Activated B cell treated with CpG ODN at 0.5 μM for 24 hours (primary cell): ENCODE measurements at regions not wholly inside any gene's neighbourhood (a gene's known extent, or its start where the extent isn't known, plus 50 kb on each side); places are given as distances from the start of the nearest gene placed in this dataset.

ENCODE experiments used
- ATAC-seq: fragments of 200-7000 bp; cut with Tn5 transposase; one replicate; pipeline ENCODE4 v1.10.0; 2021; ENCODE audit warnings: low read depth, mild to moderate bottlenecking, moderate library complexity
- CTCF ChIA-PET: fragments of 350-600 bp; sonication (Branson Sonifier 250); formaldehyde crosslinking; loops from one replicate; lab custom pipeline; 2021; ENCODE audit warnings: antibody characterized with exemption; lab: Charles Lee
- POLR2A ChIA-PET: fragments of 350-600 bp; sonication (Branson Sonifier 250); formaldehyde crosslinking; loops from one replicate; lab custom pipeline; 2021; ENCODE audit warnings: antibody characterized with exemption; lab: Charles Lee
- DNase-seq: peaks from one replicate; pipeline ENCODE4 v3.0.0; 2022
- H3K27ac Mint-ChIP-seq: one replicate; pipeline ENCODE4 v1.8.0; 2020; ENCODE audit warnings: mixed read lengths
- H3K27me3 Mint-ChIP-seq: one replicate; pipeline ENCODE4 v1.8.0; 2021; ENCODE audit warnings: mixed read lengths
- H3K36me3 Mint-ChIP-seq: one replicate; pipeline ENCODE4 v1.8.0; 2021; ENCODE audit warnings: low read depth, mixed read lengths
- H3K4me1 Mint-ChIP-seq: one replicate; pipeline ENCODE4 v1.8.0; 2021; ENCODE audit warnings: mixed read lengths
- H3K4me3 Mint-ChIP-seq: one replicate; pipeline ENCODE4 v1.8.0; 2020; ENCODE audit warnings: mild to moderate bottlenecking, mixed read lengths
- H3K9me3 Mint-ChIP-seq: one replicate; pipeline ENCODE4 v1.8.0; 2020; ENCODE audit warnings: mixed read lengths
- intact Hi-C: fragments of 100-400 bp; cut with micrococcal nuclease; formaldehyde crosslinking; loops from one replicate; pipeline ENCODE4 v1.15.1; 2024
- TF ChIP-seq, protein P1 (sequence below): fragments of 200-600 bp; IDR thresholded peaks from one replicate; pipeline ENCODE4 v1.8.0; 2022; ENCODE audit warnings: antibody characterized with exemption, mild to moderate bottlenecking

- Mint-ChIP-seq H3K36me3 (no peaks in the 10 kb centered on the region), H3K27me3 (no peaks in the 10 kb centered on the region), H3K4me3 (no peak overlapping the region), H3K4me1 (no peaks in the 10 kb centered on the region), H3K27ac (no peak overlapping the region), H3K9me3 (no peaks in the 10 kb centered on the region)
- ChIA-PET POLR2A (no interaction called here), CTCF (interaction anchor here (1.1 kb wide), 1 partner anchor 637 kb away, joined by 3 read pairs; no protein-coding TSS in a partner anchor)
- intact Hi-C loops = no loop called here
- TF ChIP-seq, protein P1, sequence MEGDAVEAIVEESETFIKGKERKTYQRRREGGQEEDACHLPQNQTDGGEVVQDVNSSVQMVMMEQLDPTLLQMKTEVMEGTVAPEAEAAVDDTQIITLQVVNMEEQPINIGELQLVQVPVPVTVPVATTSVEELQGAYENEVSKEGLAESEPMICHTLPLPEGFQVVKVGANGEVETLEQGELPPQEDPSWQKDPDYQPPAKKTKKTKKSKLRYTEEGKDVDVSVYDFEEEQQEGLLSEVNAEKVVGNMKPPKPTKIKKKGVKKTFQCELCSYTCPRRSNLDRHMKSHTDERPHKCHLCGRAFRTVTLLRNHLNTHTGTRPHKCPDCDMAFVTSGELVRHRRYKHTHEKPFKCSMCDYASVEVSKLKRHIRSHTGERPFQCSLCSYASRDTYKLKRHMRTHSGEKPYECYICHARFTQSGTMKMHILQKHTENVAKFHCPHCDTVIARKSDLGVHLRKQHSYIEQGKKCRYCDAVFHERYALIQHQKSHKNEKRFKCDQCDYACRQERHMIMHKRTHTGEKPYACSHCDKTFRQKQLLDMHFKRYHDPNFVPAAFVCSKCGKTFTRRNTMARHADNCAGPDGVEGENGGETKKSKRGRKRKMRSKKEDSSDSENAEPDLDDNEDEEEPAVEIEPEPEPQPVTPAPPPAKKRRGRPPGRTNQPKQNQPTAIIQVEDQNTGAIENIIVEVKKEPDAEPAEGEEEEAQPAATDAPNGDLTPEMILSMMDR = no peak
- ATAC-seq = no peak
- no peak for DNase-seq
These were observed 144.8 kb upstream of the NAV3 start for GRCh38 chr12:77685901-77686300.

DNA sequence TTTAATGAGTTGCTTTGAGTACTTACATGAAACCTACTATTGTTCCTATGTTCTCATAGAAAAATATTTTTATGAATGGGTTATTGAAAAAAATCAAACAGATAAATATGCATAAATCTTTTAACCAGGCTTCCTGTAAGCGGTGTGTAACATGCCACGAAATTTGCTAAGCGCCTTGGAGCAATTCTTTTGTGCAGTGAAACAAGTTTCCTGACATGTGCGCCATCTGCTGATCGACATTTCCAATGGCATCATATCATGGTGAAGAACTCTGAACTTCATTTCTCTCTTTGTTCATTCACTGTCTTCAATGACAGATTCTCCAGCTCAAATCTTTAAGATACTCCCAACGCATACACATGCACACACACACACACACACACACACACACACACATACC lies 145.6 kb upstream of the NAV3 start:
- intact Hi-C loops = no loop called here
- H3K27me3 Mint-ChIP-seq = no peaks in the 10 kb centered on the region
- TF ChIP-seq, protein P1 = no peak
- no peak for ATAC-seq
- H3K9me3 Mint-ChIP-seq = no peaks in the 10 kb centered on the region
- no peak overlapping the region for H3K27ac Mint-ChIP-seq
- no peaks in the 10 kb centered on the region for H3K36me3 Mint-ChIP-seq
- no peak overlapping the region for H3K4me3 Mint-ChIP-seq
- H3K4me1 Mint-ChIP-seq = no peaks in the 10 kb centered on the region
- CTCF ChIA-PET = interaction anchor here (1.1 kb wide), 1 partner anchor 636 kb away, joined by 3 read pairs; no protein-coding TSS in a partner anchor
- no peak for DNase-seq
- POLR2A ChIA-PET = no interaction called here

DNA sequence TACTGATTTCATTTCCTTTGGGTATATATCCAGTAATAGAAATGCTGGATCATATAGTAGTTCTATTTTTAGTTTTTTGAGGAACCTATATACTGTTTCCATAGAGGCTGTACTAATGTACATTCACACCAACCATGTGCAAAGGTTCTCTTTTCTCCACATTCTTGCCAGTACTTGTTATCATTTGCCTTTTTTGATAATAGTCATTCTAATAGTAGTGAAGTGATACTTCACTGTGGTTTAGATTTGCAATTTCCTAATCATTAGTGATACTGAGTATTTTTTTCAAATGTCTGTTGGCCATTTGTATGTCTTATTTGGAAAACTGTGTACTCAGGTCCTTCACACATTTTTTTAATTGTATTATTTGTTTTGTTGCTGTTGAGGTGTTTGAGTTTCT lies 148.2 kb upstream of the NAV3 start:
- intact Hi-C loops = no loop called here
- CTCF ChIA-PET = no interaction called here
- Mint-ChIP-seq H3K27me3 (no peaks in the 10 kb centered on the region), H3K27ac (no peak overlapping the region), H3K4me1 (no peaks in the 10 kb centered on the region), H3K9me3 (no peaks in the 10 kb centered on the region), H3K36me3 (no peaks in the 10 kb centered on the region), H3K4me3 (no peak overlapping the region)
- TF ChIP-seq, protein P1 = no peak
- POLR2A ChIA-PET = no interaction called here
- ATAC-seq (no peak), DNase-seq (no peak)

DNA sequence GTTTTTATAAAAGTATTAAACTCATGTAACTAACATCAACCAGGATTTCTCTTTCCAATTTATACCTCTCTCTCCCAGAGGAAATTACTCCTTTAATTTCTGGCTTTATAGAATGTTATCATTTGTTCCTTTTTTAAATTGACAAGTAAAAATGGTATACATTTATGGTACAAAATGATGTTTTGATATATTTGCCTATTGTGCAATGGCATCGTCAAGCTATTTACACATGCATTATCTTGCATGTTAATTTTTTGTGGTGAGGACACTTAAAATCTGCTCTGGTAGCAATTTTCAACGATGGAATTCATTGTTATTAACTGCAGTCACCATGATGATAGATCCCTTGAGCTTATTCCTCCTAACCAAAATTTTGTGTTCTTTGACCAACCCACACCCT lies 149.0 kb upstream of the NAV3 start:
- no peak for DNase-seq
- POLR2A ChIA-PET = no interaction called here
- intact Hi-C loops = no loop called here
- Mint-ChIP-seq H3K27me3 (no peaks in the 10 kb centered on the region), H3K4me3 (no peak overlapping the region), H3K9me3 (no peaks in the 10 kb centered on the region), H3K4me1 (no peaks in the 10 kb centered on the region), H3K36me3 (no peaks in the 10 kb centered on the region), H3K27ac (no peak overlapping the region)
- no peak for ATAC-seq
- CTCF ChIA-PET = no interaction called here
- TF ChIP-seq, protein P1 = no peak

GRCh38 chr12:77679686-77680085 lies 151.0 kb upstream of the NAV3 start:
- Mint-ChIP-seq H3K27me3 (no peaks in the 10 kb centered on the region), H3K36me3 (no peaks in the 10 kb centered on the region), H3K4me1 (no peaks in the 10 kb centered on the region), H3K4me3 (no peak overlapping the region), H3K9me3 (no peaks in the 10 kb centered on the region), H3K27ac (no peak overlapping the region)
- CTCF ChIA-PET = no interaction called here
- intact Hi-C loops = no loop called here
- ATAC-seq = no peak
- no peak for DNase-seq
- TF ChIP-seq, protein P1 = no peak
- POLR2A ChIA-PET = no interaction called here
